ENCODE measurements at regions not wholly inside any gene's neighbourhood (a gene's known extent, or its start where the extent isn't known, plus 50 kb on each side); places are given as distances from the start of the nearest gene placed in this dataset.

DNA sequence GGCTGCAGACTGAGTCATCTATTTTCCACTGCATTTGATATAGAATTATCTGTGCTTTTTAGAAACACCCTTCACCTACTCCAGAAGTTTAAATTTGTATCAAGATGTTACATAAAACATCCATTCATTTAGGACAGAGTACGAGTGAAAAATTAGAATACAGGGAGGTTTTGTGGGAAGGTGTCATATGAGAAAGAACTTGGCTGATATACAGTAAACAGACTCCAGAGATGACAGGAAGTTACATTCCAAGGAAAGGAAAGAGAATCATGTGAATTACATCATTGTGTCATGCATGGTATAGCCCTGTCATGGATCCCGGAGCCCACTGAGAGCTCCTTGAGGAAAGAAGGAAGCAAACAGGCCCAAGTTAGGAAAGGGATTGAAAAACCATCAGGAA lies 341.5 kb upstream of the PKDCC start:
- no TSS peak for BruUV-seq (replicated peaks)
- Mint-ChIP-seq H3K27me3 (ENCODE audit: insufficient read depth, unreplicated experiment) (peaks cover 16% of the 10 kb centered on the region), H3K27ac (ENCODE audit: unreplicated experiment) (no peak overlapping the region)

DNA sequence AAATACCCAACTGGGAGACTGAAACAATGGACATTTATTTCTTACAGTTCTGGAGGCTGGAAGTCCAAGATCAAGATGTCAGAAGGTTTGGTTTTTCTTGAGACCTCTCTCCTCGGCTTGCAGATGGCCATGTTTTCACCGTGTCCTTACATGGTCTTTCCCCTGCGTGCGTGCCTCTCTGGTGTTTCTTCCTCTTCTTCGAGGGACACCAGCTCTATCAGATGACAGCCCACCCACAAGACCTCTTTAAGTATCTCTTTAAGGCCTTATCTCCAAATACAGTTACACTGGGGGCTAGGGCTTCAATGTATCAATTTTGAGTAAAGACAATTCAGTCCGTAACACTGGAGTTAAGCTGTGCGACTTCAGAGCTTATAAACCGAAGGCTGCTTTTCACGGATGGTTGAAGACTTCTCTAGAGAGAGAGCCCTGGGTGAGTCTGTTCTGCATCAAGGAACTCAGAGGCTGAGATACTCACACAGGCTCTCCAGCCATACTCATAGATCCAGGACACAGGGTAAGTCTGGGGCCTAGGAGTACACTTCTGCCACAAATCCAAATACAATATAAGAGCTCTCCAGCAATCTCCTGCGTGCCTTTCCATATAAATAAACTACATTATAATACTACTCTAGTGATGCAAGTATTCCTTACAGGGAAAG lies 339.9 kb upstream of the PKDCC start:
- intact Hi-C loops (cut with micrococcal nuclease; ENCODE audit: unreplicated experiment), result no loop called here
- Histone ChIP-seq H3K27me3 (replicated peaks; ENCODE audit: control insufficient read depth, insufficient read depth, low read length) (no peaks in the 10 kb centered on the region), H3K4me1 (no peaks in the 10 kb centered on the region), H3K9me3 (no peaks in the 10 kb centered on the region), H3K4me3 (ENCODE audit: low read depth, low read length) (no peak overlapping the region), H3K36me3 (ENCODE audit: control insufficient read depth, insufficient read depth, low read length) (no peaks in the 10 kb centered on the region)
- H3K9me3 Mint-ChIP-seq (ENCODE audit: unreplicated experiment), result no peaks in the 10 kb centered on the region
- no peak overlapping the region for H3K4me3 Mint-ChIP-seq (ENCODE audit: unreplicated experiment)
- no peaks in the 10 kb centered on the region for H3K36me3 Mint-ChIP-seq (ENCODE audit: insufficient read depth, unreplicated experiment)
- H3K27ac Mint-ChIP-seq (ENCODE audit: unreplicated experiment), result no peak overlapping the region
- H3K4me1 Mint-ChIP-seq (ENCODE audit: low read depth, unreplicated experiment), result no peaks in the 10 kb centered on the region
- no TSS peak for BruUV-seq (replicated peaks)
- ChIA-PET POLR2A (no interaction called here), CTCF (no interaction called here)
- peaks cover 13% of the 10 kb centered on the region for H3K27me3 Mint-ChIP-seq (ENCODE audit: insufficient read depth, unreplicated experiment)
- TF ChIP-seq, protein P1, sequence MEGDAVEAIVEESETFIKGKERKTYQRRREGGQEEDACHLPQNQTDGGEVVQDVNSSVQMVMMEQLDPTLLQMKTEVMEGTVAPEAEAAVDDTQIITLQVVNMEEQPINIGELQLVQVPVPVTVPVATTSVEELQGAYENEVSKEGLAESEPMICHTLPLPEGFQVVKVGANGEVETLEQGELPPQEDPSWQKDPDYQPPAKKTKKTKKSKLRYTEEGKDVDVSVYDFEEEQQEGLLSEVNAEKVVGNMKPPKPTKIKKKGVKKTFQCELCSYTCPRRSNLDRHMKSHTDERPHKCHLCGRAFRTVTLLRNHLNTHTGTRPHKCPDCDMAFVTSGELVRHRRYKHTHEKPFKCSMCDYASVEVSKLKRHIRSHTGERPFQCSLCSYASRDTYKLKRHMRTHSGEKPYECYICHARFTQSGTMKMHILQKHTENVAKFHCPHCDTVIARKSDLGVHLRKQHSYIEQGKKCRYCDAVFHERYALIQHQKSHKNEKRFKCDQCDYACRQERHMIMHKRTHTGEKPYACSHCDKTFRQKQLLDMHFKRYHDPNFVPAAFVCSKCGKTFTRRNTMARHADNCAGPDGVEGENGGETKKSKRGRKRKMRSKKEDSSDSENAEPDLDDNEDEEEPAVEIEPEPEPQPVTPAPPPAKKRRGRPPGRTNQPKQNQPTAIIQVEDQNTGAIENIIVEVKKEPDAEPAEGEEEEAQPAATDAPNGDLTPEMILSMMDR (IDR thresholded peaks at IDR 0.05; ENCODE audit: insufficient read depth in 1 of 2, low read depth in 1 of 2, low read length in 1 of 2, severe bottlenecking in 1 of 2, unreplicated experiment in 1 of 2), result no peak
- no peak for DNase-seq

More for the DNA sequence above, 341.5 kb upstream of the PKDCC start:
- intact Hi-C loops (cut with micrococcal nuclease; ENCODE audit: unreplicated experiment), result no loop called here
- Mint-ChIP-seq H3K9me3 (ENCODE audit: unreplicated experiment) (no peaks in the 10 kb centered on the region), H3K4me3 (ENCODE audit: unreplicated experiment) (no peak overlapping the region), H3K4me1 (ENCODE audit: low read depth, unreplicated experiment) (no peaks in the 10 kb centered on the region), H3K36me3 (ENCODE audit: insufficient read depth, unreplicated experiment) (no peaks in the 10 kb centered on the region)
- Histone ChIP-seq H3K4me3 (ENCODE audit: low read depth, low read length) (no peak overlapping the region), H3K27me3 (replicated peaks; ENCODE audit: control insufficient read depth, insufficient read depth, low read length) (no peaks in the 10 kb centered on the region), H3K9me3 (no peaks in the 10 kb centered on the region), H3K36me3 (ENCODE audit: control insufficient read depth, insufficient read depth, low read length) (no peaks in the 10 kb centered on the region), H3K4me1 (no peaks in the 10 kb centered on the region)
- CTCF ChIA-PET, result no interaction called here
- TF ChIP-seq, protein P1 (IDR thresholded peaks at IDR 0.05; ENCODE audit: insufficient read depth in 1 of 2, low read depth in 1 of 2, low read length in 1 of 2, severe bottlenecking in 1 of 2, unreplicated experiment in 1 of 2), result no peak
- DNase-seq, result no peak
- POLR2A ChIA-PET, result no interaction called here

DNA sequence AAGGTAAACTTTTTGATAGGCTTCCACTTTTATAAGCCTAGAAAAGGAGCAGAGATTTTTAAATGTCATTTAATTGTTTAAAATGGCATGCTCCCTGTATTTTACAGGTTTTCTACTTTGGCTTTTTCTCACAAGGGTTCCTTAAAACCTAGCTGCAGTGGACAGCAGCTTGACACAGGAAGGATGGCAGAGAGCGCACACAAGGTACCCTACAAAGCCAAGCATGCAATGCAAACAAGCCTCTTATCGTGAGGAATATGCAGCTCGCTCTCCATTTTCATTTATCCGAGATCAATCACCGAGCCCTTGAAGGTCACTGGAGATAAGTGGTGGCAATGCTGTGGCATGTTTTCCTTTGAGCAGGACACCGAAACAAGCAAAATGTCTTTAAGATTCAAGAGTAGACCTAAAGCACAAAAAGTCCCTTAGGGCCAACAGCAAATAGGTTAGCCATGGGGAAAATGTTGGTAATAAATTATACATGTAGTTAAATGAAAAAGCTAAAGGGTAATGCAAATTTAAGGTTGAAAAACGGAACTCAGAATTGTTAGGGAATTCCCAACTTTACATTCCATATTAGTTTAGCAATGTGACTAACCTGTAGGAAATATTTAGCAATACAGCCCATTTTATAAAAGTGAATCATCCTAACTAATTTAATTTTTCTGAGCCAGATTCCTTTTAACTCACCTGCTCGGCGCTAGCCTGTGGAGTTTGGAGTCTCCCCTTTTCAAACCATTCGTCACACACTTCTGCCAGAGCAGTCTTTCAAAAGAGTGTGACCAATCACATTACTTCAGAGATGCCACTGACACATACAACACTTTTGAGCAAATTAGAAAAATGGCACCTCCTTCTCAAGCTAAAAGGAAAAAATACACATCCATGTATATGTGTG lies 337.9 kb upstream of the PKDCC start:
- no peak for DNase-seq
- H3K4me3 Mint-ChIP-seq (ENCODE audit: unreplicated experiment), result no peak overlapping the region
- intact Hi-C loops (cut with micrococcal nuclease; ENCODE audit: unreplicated experiment), result no loop called here

More for the DNA sequence above, 337.9 kb upstream of the PKDCC start:
- no peak overlapping the region for H3K27ac Mint-ChIP-seq (ENCODE audit: unreplicated experiment)
- no peaks in the 10 kb centered on the region for H3K36me3 Mint-ChIP-seq (ENCODE audit: insufficient read depth, unreplicated experiment)
- ChIA-PET CTCF (no interaction called here), POLR2A (no interaction called here)
- TF ChIP-seq, protein P1 (IDR thresholded peaks at IDR 0.05; ENCODE audit: insufficient read depth in 1 of 2, low read depth in 1 of 2, low read length in 1 of 2, severe bottlenecking in 1 of 2, unreplicated experiment in 1 of 2), result no peak
- no peaks in the 10 kb centered on the region for H3K4me1 Mint-ChIP-seq (ENCODE audit: low read depth, unreplicated experiment)
- H3K27me3 Mint-ChIP-seq (ENCODE audit: insufficient read depth, unreplicated experiment), result peaks cover 13% of the 10 kb centered on the region
- Histone ChIP-seq H3K4me3 (ENCODE audit: low read depth, low read length) (no peak overlapping the region), H3K27me3 (replicated peaks; ENCODE audit: control insufficient read depth, insufficient read depth, low read length) (no peaks in the 10 kb centered on the region), H3K36me3 (ENCODE audit: control insufficient read depth, insufficient read depth, low read length) (no peaks in the 10 kb centered on the region), H3K9me3 (no peaks in the 10 kb centered on the region), H3K4me1 (no peaks in the 10 kb centered on the region)
- H3K9me3 Mint-ChIP-seq (ENCODE audit: unreplicated experiment), result no peaks in the 10 kb centered on the region
- no TSS peak for BruUV-seq (replicated peaks)
